Globus pallidus (tissue), 1 donor: ENCODE measurements at regions not wholly inside any gene's neighbourhood (a gene's known extent, or its start where the extent isn't known, plus 50 kb on each side); places are given as distances from the start of the nearest gene placed in this dataset.

Experiments used
- DNase-seq: peaks from one replicate; pipeline ENCODE4 v3.0.0-alpha.2; 2015; ENCODE audit warnings: low spot score

DNA sequence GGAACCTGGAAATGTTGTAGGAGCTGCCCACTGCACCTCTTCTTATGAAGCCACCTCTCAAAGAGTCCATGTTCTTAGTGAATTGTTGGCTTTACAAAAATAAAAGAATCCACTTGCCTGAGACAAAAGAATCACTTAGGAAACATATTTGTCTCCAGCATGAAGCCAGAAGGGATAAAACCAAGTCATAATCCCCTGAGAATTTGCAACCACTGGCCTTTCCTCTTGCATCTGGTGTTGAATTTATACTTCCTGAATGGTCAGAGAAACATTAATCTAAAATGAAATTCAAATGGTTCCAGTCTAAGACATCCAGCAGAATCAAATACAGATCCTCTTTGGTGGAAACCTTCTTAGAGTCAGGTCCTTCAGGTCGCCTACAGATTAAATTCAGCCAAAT, 192.5 kb upstream of the ECI2 start:
- DNase-seq, result no peak

DNA sequence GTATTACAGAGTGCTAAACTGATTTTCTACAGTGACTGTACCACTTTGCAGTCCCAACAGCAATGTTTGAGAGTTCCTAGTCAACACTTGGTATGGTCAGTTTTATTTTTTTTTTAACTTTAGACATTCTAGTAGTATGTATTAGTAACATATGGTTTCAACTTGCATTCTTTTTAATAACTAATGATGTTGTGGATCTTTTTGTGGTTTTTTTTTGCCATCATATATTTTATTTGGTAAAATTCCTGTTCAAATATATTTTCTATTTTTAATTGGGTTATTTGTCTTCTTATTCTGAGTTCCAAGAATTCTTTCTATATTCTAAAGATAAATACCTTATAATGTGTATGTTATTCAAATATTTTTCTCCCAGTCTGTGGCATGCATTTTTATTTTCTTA, 189.4 kb upstream of the ECI2 start:
- DNase-seq, result no peak

DNA sequence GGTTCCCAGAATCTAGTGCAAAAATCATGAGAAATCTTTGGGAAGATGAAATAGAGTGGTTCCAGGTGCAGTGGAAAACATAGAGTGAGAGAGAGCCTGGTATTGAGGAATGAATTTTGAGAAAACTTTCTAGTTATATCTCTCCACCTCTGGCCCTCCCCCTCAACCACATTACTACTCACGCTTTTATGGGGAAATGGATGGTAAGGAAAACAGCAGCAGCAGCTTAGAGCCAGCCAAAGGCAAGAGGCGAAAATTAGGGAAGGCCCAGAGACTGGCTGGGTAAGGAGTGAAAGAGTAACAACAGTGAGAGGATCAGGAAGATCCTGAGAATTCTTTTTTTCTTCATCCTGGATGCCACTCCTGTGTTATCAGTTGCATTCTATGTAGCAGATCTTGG, 187.9 kb upstream of the ECI2 start:
- DNase-seq, result no peak

DNA sequence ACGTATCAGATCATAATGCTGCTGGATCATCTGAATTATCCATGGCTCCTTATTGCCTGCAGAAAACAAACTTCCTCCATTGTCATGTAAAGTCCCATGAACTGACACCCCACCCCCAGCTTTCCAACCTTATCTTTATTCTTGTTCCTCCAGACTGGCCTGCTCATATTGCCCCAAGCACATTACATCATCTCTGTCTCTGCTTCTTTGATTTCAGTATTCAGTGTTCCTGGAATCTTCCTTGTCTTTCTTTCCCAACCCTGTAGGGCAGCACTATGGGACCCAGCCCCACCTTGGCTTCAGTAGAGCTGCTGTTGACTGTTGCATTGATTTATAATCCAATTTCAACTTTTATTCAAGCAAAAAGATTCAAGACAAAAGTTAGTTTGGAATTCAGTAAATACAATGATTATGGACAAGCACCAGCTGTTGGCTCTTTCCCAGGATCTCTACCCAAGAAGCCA, 187.5 kb upstream of the ECI2 start:
- no peak for DNase-seq

DNA sequence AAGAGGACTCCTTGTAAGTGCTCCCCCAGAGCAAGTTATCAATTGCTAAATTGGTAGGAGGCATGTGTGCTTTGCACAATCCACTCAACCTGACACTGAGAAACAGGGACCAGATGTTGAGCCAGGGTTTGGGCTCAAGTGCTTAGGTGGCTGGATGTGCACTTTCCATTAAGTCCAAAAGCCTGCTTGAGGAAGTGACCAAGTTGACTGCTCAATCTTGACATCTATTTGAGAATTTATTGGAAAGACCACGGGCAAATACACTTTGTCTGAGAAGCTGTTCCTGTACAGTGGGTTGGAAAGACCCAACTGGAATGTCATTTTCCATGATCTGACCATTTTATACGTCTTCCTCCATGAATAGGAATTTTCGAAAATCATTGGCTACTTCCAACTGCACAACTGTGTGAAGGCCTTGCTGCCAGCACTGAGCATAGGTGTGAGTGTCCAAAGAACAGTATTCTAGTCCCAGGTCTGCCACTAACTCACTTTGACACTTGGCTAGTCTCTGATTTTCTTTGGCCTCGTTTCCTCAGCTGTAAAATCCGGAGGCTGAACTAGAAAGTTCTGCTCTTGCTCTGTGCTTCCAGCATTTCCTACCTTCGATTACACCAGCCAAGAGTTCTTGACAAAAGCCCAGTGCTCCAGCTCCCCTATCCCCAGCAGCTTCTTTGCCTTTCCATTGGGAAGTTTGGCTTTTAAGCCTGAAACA, 186.9 kb upstream of the ECI2 start:
- DNase-seq, result no peak

DNA sequence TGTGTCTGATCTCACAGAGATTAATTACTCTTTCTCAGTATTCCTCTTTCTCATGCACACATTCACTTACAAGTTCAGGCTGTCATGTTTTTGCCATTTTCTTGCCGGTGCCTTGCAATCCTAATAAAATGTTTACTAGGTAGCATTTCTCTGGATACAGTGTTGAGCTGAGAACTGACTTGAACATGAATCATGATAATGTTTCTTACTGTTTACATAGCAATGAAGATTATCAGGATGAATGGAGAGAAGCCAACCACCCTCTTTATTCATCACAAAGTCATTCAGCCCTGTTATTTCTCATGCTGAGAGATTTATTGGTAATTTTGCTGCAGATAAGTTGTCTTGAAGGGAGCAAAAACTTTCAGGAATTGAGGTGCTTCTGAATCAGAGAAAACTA, 185.5 kb upstream of the ECI2 start:
- no peak for DNase-seq

DNA sequence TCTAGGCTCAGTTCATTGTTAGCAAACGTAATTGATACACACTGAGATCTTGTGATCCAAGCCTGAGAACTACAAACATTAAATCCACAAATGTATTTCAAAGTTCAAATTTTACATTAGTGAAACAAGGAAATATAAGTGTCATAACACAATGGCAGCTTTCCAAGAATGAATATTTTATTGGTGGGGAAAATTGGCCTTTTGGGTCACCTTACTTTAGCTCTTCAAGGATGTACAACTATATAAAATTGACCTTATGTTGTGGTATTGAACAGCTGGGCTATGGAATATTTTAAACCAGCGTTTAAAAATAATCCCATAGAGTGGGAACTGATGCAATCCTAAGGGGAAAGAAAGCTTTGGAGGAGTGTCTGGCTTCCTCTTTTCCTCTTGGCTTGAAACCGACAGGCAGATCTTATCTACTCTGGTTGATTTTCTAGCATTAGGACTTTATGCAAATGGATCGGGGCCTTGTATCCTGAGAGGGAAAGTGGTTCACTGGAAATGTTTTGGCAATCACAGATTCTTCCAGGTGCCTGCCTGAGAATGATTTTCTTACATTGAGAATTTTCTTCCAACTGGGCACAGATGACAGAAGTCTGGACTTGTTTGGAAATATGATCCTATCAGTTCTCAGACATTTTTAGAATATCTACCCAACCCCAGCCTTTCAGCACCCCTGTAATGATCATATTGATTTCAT, 184.8 kb upstream of the ECI2 start:
- no peak for DNase-seq

DNA sequence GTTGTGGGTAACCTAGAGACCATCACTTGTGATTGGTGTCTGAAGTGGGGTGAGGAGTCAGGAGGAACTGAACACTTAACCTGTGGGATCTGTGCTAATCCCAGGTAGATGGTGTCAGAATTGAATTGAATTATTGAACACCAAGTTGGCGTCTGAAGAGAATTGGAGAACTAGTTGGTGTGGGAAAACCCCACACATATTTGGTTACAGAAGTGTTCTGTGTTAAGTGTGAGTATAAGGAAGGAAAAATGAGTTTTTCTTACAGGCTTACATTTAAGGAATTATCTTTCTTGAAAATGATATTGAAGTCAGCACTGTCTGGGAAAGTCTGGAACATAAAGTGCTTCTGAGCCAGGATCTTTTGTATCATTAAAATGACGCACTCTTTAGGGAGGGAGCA, 182.9 kb upstream of the ECI2 start:
- no peak for DNase-seq

DNA sequence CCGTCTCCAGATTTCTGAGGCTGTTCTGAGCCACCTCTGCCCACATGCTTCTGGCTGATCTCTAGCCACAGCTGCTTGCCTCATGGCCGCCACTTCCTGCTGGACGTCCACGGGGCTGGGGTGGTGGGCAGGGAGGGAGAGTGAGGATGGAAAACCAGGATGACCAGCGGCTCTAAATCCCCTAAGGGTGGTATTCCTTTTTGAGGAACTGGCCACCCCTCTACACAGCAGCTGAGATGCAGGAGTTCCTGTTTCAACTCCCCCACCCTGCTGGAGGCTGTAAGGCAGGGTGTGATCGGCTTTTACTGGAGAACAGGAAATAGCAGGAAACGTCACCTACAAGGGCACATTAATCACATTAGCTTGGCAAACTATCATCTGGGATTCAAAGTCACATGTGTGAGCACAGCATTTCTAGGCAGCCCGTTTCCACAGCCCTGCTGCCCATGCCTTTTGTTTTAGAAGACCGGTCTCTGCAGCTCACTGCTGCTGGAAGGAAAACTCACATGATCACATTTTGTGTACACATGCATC, 181.6 kb upstream of the ECI2 start:
- peak; percentile 18 for DNase-seq

DNA sequence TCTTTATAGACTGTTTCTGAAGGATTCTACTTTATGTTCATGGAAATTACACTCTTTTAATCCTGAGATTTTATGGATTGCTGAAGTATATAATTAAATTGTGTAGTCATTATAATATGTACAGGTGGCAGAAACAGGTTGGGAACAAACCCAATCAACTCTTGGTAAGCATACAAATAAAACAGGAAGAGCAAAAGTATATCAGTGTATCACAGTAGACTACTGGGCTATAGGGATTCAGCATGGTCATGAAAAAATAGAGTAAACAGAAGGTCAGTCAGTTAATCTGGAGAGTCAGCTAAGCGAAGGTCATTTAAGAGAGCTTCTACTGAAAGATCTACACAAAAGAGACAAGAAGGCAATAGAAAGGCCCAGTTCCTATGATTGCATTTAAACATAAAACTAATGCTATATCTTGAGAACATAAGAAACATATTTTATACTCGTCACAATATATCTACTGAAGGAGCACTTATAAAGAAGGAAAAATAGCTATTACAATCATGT, 178.9 kb upstream of the ECI2 start:
- DNase-seq, result no peak

DNA sequence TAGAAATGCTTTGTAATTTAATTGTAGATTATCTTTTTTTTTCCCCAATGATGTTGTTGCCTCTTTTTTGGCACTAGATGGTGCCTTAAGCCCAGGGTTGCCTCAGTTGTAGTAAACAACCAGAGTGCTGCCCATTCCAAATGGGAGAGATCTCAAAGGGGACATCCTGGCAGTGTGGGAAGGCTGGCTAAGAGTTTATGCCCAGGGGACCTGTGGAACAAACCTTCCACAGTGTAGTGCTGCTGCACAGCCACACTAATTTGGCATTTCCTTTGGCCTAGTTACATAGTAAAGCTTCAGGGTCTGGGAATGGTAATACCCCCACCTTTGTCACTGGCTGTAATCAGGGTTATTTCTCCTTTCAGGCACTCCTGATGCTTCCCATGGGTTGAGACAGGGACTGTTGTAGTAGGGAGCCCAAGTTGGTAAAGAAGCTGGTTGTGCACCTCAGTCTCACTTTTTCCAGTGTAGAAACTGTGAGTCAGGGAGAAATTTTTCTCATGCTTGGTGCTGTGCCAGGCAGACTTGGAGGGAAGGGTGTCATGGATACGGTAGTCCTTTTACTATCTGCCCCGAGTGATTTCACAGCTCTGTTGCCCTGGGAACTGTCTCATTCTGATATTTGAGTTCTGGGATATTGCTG, 177.8 kb upstream of the ECI2 start:
- DNase-seq, result no peak

DNA sequence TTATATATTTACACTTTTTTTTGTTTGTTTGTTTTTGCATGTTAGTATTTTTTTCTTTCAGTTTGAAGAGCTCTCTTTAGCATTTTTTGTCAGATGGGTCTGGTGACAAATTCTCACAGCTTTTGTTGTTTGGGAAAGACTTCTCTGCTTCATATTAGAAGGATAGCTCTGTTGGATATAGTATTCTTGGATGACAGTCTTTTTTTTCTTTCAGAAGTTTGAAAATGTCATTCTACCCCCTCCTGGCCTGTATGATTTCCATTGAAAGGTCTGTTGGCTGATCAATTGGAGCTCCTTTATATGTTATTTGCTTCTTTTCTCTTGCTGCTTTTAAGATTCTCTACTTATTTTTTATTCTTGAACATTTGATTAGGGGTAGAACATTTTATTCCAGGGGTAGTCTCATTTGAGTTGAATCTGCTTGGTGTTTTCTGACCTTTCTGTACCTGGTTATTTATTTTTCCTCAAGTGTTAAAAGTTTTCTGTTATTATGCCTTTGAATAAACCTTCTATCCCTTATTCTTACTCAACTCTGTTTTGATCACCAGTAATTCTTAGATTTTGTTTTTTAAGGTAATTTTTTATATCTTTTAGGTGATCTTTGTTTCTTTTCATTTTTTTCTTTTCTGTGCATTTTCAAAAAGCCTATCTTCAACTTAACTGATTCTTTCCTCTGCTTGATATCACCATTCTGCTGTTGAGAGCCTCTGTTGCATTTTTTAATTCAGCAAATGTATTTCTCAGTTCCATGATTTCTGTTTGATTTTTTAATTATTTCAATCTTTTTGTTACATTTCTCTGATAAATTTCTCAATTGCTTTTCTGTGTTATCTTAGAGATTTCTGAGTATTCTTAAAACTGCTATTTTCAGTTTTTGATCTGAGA, 176.8 kb upstream of the ECI2 start:
- DNase-seq, result no peak

DNA sequence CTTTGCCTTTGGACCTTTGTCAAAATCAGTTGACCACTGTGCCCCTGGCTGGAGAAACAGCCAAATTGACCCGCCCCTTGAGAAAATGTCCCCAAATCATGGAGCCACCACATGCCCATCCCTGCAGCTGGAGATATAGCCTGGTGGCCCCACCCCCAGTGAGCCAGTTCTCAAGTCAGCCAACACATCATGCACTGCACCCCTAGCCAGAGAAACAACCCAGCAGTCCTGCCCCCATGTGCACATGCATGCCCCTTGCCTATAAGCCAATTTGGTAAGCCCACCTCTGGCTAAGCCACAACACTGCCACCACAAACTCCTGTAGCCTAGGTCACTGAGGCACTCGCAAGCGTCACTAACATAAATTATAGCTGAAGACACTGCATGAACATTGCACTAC, 174.2 kb upstream of the ECI2 start:
- DNase-seq, result no peak

DNA sequence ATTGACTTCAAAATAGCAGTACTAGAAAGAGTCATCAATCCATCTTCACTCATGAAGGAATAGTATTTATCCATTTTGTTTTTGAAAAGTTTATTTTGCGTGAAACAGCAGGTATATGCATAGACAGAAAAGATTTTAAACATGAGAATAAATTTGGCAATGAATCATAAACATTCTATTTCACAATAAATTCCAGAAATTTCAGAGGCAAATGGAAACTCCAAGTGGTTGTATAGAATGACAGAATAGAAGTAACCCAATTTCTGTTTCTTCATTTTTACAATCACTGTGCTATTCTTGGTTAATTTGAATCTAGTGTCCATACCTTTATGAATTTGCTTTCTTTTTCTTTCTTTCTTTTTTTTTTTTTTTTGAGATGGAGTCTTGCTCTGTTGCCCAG, 173.0 kb upstream of the ECI2 start:
- DNase-seq, result no peak

DNA sequence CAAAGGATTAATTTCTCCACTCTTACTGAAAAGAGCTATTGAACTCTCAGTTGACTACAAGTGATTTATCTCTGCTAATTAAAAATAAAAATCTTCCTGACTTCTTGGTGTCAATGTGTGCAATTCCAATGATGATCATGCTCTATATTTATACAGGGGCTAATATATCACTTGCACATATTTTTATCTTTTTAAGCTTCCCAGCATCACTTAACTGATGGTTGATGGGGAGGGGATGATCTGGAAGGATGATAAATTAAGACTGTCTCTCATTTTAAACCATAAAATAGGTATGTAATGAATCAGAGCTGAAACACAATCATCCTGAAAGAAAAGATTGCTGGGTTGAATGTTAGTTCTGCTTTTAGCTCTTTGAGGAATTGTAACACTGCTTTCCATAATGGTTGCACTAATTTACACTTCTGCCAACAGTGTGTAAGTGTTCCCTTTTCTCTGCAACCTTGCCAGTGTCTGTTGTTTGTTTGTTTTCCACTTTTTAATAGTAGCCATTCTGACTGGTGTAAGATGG, 169.6 kb upstream of the ECI2 start:
- no peak for DNase-seq

DNA sequence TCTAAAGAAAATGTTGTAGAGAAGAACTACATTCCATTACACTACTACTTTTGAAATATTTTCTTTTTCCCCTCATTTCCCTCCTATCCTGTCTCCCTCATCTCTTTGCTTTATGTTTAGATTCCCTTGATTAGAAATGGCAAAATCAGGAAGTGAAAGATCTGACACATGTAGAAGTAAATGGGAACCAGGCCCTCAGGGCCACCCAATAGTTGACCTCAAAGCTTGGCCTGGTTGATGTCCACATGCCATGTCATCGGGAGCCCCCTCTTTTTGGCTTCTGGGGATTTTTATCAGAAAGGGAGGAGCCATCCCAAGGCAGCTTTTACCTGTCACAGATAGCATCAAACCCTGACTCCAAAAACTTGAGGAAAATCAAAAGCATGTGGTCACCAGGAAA, 168.3 kb upstream of the ECI2 start:
- DNase-seq, result no peak

DNA sequence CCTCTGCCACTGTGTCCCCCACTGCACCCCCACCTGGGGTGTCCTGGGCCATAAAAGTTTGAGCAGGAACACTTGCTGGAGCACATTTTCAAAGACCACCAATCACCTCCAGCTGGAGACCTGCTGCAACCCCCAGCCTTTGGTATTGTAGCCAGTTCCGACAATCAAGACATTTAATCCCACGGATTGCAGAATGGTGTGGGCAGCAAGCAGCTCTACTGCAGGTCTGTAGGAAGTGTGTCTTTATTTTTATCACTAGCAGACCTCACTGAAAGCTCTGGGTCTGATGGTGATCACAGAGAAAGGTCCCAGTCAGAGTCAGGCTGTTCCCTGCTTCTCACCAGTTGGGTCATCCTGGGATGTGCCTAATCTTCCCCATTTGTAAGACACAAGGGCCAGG, 167.1 kb upstream of the ECI2 start:
- no peak for DNase-seq

DNA sequence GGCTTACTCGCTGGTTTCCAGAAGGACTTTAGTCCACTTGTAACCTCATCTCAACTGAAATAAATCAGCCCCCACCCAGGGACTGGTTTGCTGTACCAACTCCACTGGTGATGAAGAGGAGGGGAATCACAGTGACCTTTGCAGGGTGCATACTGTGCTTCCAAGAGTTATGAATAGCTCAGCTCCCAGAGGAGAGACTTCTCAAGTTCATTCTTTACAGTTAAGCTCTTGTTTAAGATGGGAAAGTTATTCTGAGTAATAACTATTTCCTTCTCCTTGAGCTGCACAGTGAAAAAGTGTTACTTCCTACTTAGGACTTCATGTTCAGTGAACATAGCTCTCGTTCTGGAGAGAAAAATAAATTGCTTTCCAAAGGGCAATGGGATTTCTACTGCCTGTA, 166.5 kb upstream of the ECI2 start:
- no peak for DNase-seq

DNA sequence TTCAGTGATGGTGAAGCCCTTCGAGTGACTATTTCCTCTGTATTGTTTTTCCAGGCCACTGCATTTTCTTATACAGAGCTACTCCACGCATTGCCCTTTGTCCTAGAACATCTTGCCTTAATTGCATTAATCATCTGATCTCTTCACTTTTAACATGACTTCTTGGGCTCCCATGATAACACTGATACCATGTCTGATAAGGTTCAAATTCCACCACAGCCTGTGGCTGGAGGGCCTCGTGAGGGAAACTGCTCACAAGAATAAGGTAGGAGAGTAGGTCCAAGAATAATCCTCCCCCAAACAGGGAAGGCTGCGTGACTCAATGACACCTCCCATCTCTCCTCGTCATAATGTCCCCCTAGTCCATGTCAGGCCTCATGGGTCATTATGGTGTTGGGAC, 165.5 kb upstream of the ECI2 start:
- DNase-seq, result no peak

DNA sequence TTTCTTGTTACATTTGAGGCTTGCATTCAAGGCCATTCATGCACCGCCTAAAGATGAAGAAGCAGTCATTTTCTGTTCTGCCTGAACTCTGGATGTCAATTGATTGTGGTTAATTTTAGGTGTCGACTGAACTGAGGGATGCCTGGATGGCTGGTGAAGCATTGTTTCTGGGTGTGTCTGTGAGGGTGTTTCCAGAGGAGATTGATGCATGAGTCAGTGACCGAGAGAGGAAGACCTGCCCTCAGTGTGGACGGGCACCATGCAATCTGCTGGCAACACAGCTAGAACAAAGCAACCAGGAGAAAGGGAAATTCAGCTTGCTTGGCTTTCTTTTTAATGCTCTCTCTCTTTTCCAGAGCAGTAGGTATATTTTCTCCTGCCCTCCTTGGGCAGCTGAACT, 164.1 kb upstream of the ECI2 start:
- no peak for DNase-seq

DNA sequence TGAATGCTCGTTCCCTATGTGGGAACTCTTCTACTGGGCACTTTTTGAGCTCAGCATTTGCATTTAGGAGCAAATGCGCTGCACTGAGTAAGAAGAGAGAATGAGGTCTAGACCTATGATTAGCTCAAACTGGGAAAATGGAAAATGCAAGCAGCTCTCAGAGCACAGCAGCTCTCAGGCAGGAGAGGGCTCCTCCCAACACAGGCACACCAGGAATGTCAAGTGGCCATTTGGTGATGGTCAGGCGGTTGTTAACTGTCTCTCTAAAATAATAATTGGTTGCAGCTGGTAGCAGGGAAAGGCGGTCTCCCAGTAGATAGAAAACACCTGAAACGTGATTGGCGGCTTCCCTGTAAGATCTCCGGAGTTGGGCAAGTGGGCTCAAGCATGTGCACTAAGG, 162.0 kb upstream of the ECI2 start:
- no peak for DNase-seq

DNA sequence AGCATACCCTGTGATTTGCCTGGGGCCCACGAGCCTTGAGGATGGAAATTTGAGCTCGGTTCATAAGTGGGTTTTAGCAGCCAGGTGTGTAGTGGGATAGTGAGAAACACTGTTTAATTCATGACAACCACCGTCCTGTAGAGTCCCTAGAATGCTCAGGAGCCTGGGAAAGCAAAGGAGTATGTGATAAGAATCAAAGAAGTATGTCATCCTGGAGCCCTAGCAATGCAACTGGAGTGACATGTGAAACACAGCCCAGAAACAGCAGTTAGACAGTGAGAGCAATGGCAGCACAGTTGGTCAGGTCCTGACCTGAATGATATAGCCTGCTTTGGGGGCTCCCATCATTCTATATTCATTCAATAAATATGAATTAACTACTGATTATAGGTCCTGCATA, 161.2 kb upstream of the ECI2 start:
- DNase-seq, result no peak
